H9 (cell line): ENCODE measurements at regions not wholly inside any gene's neighbourhood (a gene's known extent, or its start where the extent isn't known, plus 50 kb on each side); places are given as distances from the start of the nearest gene placed in this dataset.

Experiments used
- DNase-seq: peaks from one replicate; pipeline ENCODE4 v3.0.0-alpha.2; 2017
- H2AFZ ChIP-seq: one replicate; pipeline ENCODE4 v1.6.1; 2013; ENCODE audit warnings: mild to moderate bottlenecking, low read length, control low read depth, moderate library complexity
- H2AK5ac ChIP-seq: 2 replicates; pipeline ENCODE4 v1.6.1; 2013; ENCODE audit warnings: low read length, control low read depth, mixed read lengths; ENCODE audit not compliant: insufficient read length
- H2BK120ac ChIP-seq: one replicate; pipeline ENCODE4 v1.6.1; 2013; ENCODE audit warnings: low read depth, mild to moderate bottlenecking, low read length, control low read depth, inconsistent platforms; ENCODE audit not compliant: poor library complexity, severe bottlenecking
- H2BK12ac ChIP-seq: 2 replicates; pipeline ENCODE4 v1.6.1; 2013; ENCODE audit warnings: low read length, control low read depth, mixed read lengths, low read depth; ENCODE audit not compliant: insufficient read length
- H2BK15ac ChIP-seq: 2 replicates; pipeline ENCODE4 v1.6.1; 2013; ENCODE audit warnings: low read depth, low read length, control low read depth
- H2BK20ac ChIP-seq: one replicate; pipeline ENCODE4 v1.6.1; 2013; ENCODE audit warnings: low read depth, mild to moderate bottlenecking, low read length, control low read depth, inconsistent platforms; ENCODE audit not compliant: poor library complexity, severe bottlenecking
- H2BK5ac ChIP-seq: 2 replicates; pipeline ENCODE4 v1.6.1; 2013; ENCODE audit warnings: low read length, control low read depth, mixed read lengths; ENCODE audit not compliant: insufficient read length
- H3K14ac ChIP-seq: 2 replicates; pipeline ENCODE4 v1.6.1; 2013; ENCODE audit warnings: low read length, control low read depth; ENCODE audit not compliant: insufficient read depth
- H3K18ac ChIP-seq: 2 replicates; pipeline ENCODE4 v1.6.1; 2013; ENCODE audit warnings: low read depth, mild to moderate bottlenecking, mixed read lengths, low read length, control low read depth; ENCODE audit not compliant: insufficient read length
- H3K23ac ChIP-seq: 2 replicates; pipeline ENCODE4 v1.6.1; 2013; ENCODE audit warnings: low read length, control low read depth, mixed read lengths, low read depth; ENCODE audit not compliant: insufficient read length
- H3K23me2 ChIP-seq: 2 replicates; pipeline ENCODE4 v1.6.1; 2013; ENCODE audit warnings: low read depth, mild to moderate bottlenecking, mixed read lengths, low read length, control low read depth; ENCODE audit not compliant: insufficient read length, poor library complexity, severe bottlenecking
- H3K27ac ChIP-seq: 2 replicates; pipeline ENCODE4 v1.5.1; 2013; ENCODE audit warnings: low read length, control low read depth, mixed read lengths, low read depth; ENCODE audit not compliant: insufficient read length
- H3K27me3 ChIP-seq: 2 replicates; pipeline ENCODE4 v1.6.1; 2013; ENCODE audit warnings: low read length, control low read depth, inconsistent platforms; ENCODE audit not compliant: insufficient read depth
- H3K4ac ChIP-seq: 2 replicates; pipeline ENCODE4 v1.6.1; 2013; ENCODE audit warnings: low read depth, mild to moderate bottlenecking, control low read depth, inconsistent platforms, low read length, moderate library complexity
- H3K4me1 ChIP-seq: 2 replicates; pipeline ENCODE4 v1.6.1; 2013; ENCODE audit warnings: low read length, control low read depth, inconsistent platforms; ENCODE audit not compliant: insufficient read depth
- H3K4me2 ChIP-seq: 2 replicates; pipeline ENCODE4 v1.6.1; 2013; ENCODE audit warnings: low read length, control low read depth, mixed read lengths; ENCODE audit not compliant: insufficient read length, insufficient read depth
- H3K56ac ChIP-seq: 2 replicates; pipeline ENCODE4 v1.6.1; 2013; ENCODE audit warnings: low read depth, mild to moderate bottlenecking, mixed read lengths, low read length, control low read depth; ENCODE audit not compliant: insufficient read length
- H3K79me1 ChIP-seq: 2 replicates; pipeline ENCODE4 v1.6.1; 2013; ENCODE audit warnings: low read depth, mild to moderate bottlenecking, moderate library complexity, low read length, control low read depth, inconsistent platforms; ENCODE audit not compliant: insufficient read depth, poor library complexity, severe bottlenecking
- H3K79me2 ChIP-seq: 2 replicates; pipeline ENCODE4 v1.6.1; 2013; ENCODE audit warnings: low read length, control low read depth, inconsistent platforms; ENCODE audit not compliant: insufficient read depth
- H3K9ac ChIP-seq: 2 replicates; pipeline ENCODE4 v1.6.1; 2013; ENCODE audit warnings: low read length, control low read depth, mixed read lengths; ENCODE audit not compliant: insufficient read length; ENCODE audit errors: extremely low read depth
- H3K9me3 ChIP-seq: one replicate; pipeline ENCODE4 v1.6.1; 2013; ENCODE audit warnings: low read depth, low read length, inconsistent platforms; ENCODE audit not compliant: control insufficient read depth
- H3T11ph ChIP-seq: one replicate; pipeline ENCODE4 v1.6.1; 2013; ENCODE audit warnings: mild to moderate bottlenecking, low read length, control low read depth, inconsistent platforms
- H4K20me1 ChIP-seq: one replicate; pipeline ENCODE4 v1.6.1; 2013; ENCODE audit not compliant: control insufficient read depth, insufficient read length, insufficient read depth
- H4K5ac ChIP-seq: 2 replicates; pipeline ENCODE4 v1.6.1; 2013; ENCODE audit warnings: low read depth, mild to moderate bottlenecking, mixed read lengths, low read length, control low read depth; ENCODE audit not compliant: insufficient read length
- H4K8ac ChIP-seq: replicated peaks from 2 replicates; pipeline ENCODE4 v1.6.1; 2013; ENCODE audit warnings: low read length, control low read depth, mixed read lengths, low read depth; ENCODE audit not compliant: insufficient read length
- H4K91ac ChIP-seq: 2 replicates; pipeline ENCODE4 v1.6.1; 2013; ENCODE audit warnings: low read depth, mild to moderate bottlenecking, moderate library complexity, mixed read lengths, low read length, control low read depth; ENCODE audit not compliant: insufficient read length
- H3K27ac Mint-ChIP-seq, 3 experiments: 2 replicates in 2 of 3; 3 replicates in 1 of 3; pipeline ENCODE4 v1.8.0; 2020 to 2021; ENCODE audit warnings: mixed read lengths in 3 of 3, mild to moderate bottlenecking in 1 of 3, moderate library complexity in 1 of 3
- H3K27me3 Mint-ChIP-seq: 2 replicates; pipeline ENCODE4 v1.8.0; 2021; ENCODE audit warnings: low read depth, mild to moderate bottlenecking, moderate library complexity, mixed read lengths
- H3K36me3 Mint-ChIP-seq, 3 experiments: 2 replicates in 2 of 3; 3 replicates in 1 of 3; pipeline ENCODE4 v1.8.0; 2020 to 2021; ENCODE audit warnings: low read depth in 3 of 3, mixed read lengths in 3 of 3; ENCODE audit not compliant: insufficient read depth in 1 of 3
- H3K4me1 Mint-ChIP-seq, 2 experiments: 2 replicates each; pipeline ENCODE4 v1.8.0; 2020; ENCODE audit warnings: mixed read lengths in 2 of 2
- H3K4me3 Mint-ChIP-seq, 2 experiments: 2 replicates in 1 of 2; 3 replicates in 1 of 2; pipeline ENCODE4 v1.8.0; 2020 to 2021; ENCODE audit warnings: mild to moderate bottlenecking in 2 of 2, mixed read lengths in 2 of 2, moderate library complexity in 1 of 2
- H3K9me3 Mint-ChIP-seq, 2 experiments: 2 replicates in 1 of 2; 3 replicates in 1 of 2; pipeline ENCODE4 v1.8.0; 2020; ENCODE audit warnings: mild to moderate bottlenecking in 2 of 2, mixed read lengths in 2 of 2, moderate library complexity in 1 of 2
- WGBS: extraction: QIAGEN DNeasy Blood & Tissue Kit; methylation state at CpG from one replicate; pipeline ENCODE4 v1.1.7; 2013; ENCODE audit warnings: missing lambda C conversion rate, low lambda C conversion rate, mixed read lengths; ENCODE audit not compliant: insufficient read length; ENCODE audit errors: extremely low coverage; 5-methylcytosine and 5-hydroxymethylcytosine counted together
- TF ChIP-seq, protein P1 (sequence below): fragments of 200-600 bp; sonication (generic); conservative IDR thresholded peaks from 3 replicates; pipeline ENCODE4 v1.8.0; 2021; ENCODE audit warnings: antibody characterized with exemption, mild to moderate bottlenecking

DNA sequence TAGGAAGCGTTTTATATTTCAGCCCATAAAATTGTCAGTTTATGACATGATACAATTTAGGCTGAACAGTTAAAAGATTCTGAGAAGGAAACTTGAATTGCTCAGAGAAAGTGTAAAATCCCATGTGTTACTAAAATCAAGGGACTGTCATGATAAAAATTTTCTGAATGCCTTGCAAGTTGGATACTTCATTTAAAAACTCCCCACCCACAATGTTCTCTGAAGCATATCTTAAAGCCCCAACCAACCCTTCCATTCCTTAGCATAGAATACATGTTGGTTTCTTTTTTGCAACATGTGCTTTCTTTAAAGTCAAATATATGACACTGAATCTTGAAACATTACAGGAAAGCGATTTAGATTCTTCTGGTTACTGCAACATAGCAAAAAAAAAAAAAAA, 97.4 kb downstream of the MRPL39 start:
- no peak overlapping the region for H2BK5ac ChIP-seq
- no peaks in the 10 kb centered on the region for H3K23me2 ChIP-seq
- Mint-ChIP-seq H3K4me3 (no peak overlapping the region), H3K27me3 (no peaks in the 10 kb centered on the region; the same call in 1 of the 2 replicates), H3K36me3 (no peaks in the 10 kb centered on the region), H3K27ac (no peak overlapping the region), H3K9me3 (no peaks in the 10 kb centered on the region), H3K4me1 (peaks cover 9 to 12% of the 10 kb centered on the region in 2 experiments)
- H3K27ac ChIP-seq, result no peak overlapping the region
- H3K56ac ChIP-seq, result no peak overlapping the region
- no peak overlapping the region for H3K14ac ChIP-seq
- H4K8ac ChIP-seq, result no peak overlapping the region
- H3K4me2 ChIP-seq, result no peak overlapping the region
- H3K4me1 ChIP-seq, result no peaks in the 10 kb centered on the region
- no peaks in the 10 kb centered on the region for H3K9me3 ChIP-seq
- H3T11ph ChIP-seq, result no peak overlapping the region
- H3K9ac ChIP-seq, result no peak overlapping the region
- no peak overlapping the region for H3K18ac ChIP-seq
- H3K4ac ChIP-seq, result no peak overlapping the region
- no peaks in the 10 kb centered on the region for H4K20me1 ChIP-seq
- no peak overlapping the region for H2BK120ac ChIP-seq
- no peak overlapping the region for H2AK5ac ChIP-seq
- no peak overlapping the region for H4K91ac ChIP-seq
- H4K5ac ChIP-seq, result no peak overlapping the region
- no peaks in the 10 kb centered on the region for H3K27me3 ChIP-seq
- DNase-seq, result no peak
- no peak overlapping the region for H3K23ac ChIP-seq
- TF ChIP-seq, protein P1, sequence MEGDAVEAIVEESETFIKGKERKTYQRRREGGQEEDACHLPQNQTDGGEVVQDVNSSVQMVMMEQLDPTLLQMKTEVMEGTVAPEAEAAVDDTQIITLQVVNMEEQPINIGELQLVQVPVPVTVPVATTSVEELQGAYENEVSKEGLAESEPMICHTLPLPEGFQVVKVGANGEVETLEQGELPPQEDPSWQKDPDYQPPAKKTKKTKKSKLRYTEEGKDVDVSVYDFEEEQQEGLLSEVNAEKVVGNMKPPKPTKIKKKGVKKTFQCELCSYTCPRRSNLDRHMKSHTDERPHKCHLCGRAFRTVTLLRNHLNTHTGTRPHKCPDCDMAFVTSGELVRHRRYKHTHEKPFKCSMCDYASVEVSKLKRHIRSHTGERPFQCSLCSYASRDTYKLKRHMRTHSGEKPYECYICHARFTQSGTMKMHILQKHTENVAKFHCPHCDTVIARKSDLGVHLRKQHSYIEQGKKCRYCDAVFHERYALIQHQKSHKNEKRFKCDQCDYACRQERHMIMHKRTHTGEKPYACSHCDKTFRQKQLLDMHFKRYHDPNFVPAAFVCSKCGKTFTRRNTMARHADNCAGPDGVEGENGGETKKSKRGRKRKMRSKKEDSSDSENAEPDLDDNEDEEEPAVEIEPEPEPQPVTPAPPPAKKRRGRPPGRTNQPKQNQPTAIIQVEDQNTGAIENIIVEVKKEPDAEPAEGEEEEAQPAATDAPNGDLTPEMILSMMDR, result no peak
- no peak overlapping the region for H2BK20ac ChIP-seq
- no peaks in the 10 kb centered on the region for H3K79me1 ChIP-seq
- H2BK15ac ChIP-seq, result no peak overlapping the region
- H3K79me2 ChIP-seq, result no peaks in the 10 kb centered on the region
- no CpG with 5 or more reads among the region's 2 CpGs for WGBS
- no peak overlapping the region for H2AFZ ChIP-seq
- H2BK12ac ChIP-seq, result no peak overlapping the region
